OCI-LY3 (cell line): ENCODE measurements at regions not wholly inside any gene's neighbourhood (a gene's known extent, or its start where the extent isn't known, plus 50 kb on each side); places are given as distances from the start of the nearest gene placed in this dataset.

Source experiments
- H2AFZ ChIP-seq: fragments of 200-600, 300-600 bp; shearing (Covaris generic); 2 replicates; pipeline ENCODE4 v1.6.0; 2014; ENCODE audit warnings: antibody characterized with exemption, low read depth, low read length
- H3K27ac ChIP-seq: fragments of 200-600, 300-600 bp; sonication (generic); 2 replicates; pipeline ENCODE4 v1.5.1; 2014; ENCODE audit warnings: mild to moderate bottlenecking, low read length, moderate library complexity, mixed read lengths
- H3K27me3 ChIP-seq: fragments of 200-600, 300-600 bp; sonication (generic); 2 replicates; pipeline ENCODE4 v1.6.1; 2014; ENCODE audit warnings: low read depth, low read length, mixed read lengths
- H3K36me3 ChIP-seq: fragments of 200-600, 300-600 bp; sonication (generic); replicated peaks from 2 replicates; pipeline ENCODE3; 2014; ENCODE audit warnings: low read depth, low read length, mixed read lengths
- H3K4me1 ChIP-seq: fragments of 300-600, 200-600 bp; sonication (generic); 2 replicates; pipeline ENCODE4 v1.6.1; 2014; ENCODE audit warnings: low read length, mixed read lengths
- H3K4me2 ChIP-seq: fragments of 200-600, 300-600 bp; sonication (generic); 2 replicates; pipeline ENCODE4 v1.6.1; 2014; ENCODE audit warnings: low read length, mixed read lengths
- H3K4me3 ChIP-seq: fragments of 300-600, 200-600 bp; sonication (generic); 2 replicates; pipeline ENCODE4 v1.5.1; 2014; ENCODE audit warnings: antibody characterized with exemption, mild to moderate bottlenecking, low read length, moderate library complexity
- H3K79me2 ChIP-seq: fragments of 300-600, 200-600 bp; shearing (Covaris generic); 2 replicates; pipeline ENCODE4 v1.6.1; 2014; ENCODE audit warnings: mild to moderate bottlenecking, low read length, mixed read lengths
- H3K9ac ChIP-seq: fragments of 300-600, 200-600 bp; shearing (Covaris generic); 2 replicates; pipeline ENCODE4 v1.6.0; 2014; ENCODE audit warnings: mild to moderate bottlenecking, low read length, moderate library complexity
- H3K9me3 ChIP-seq: fragments of 200-600, 300-600 bp; shearing (Covaris generic); 2 replicates; pipeline ENCODE4 v1.6.1; 2014; ENCODE audit warnings: low read length, mixed read lengths; ENCODE audit not compliant: insufficient read depth
- H4K20me1 ChIP-seq: fragments of 200-600, 300-600 bp; sonication (generic); 2 replicates; pipeline ENCODE4 v1.6.1; 2016; ENCODE audit warnings: low read length, mixed read lengths; ENCODE audit not compliant: insufficient read depth
- EZH2phosphoT487 ChIP-seq: fragments of 200-600 bp; shearing (Covaris generic); IDR thresholded peaks from 2 replicates; pipeline ENCODE4 v1.6.1; 2018; ENCODE audit warnings: antibody characterized with exemption, mixed run types, low read depth
- TF ChIP-seq, protein P1 (sequence below): fragments of 200-600, 300-600 bp; sonication (generic); IDR thresholded peaks from 2 replicates; pipeline ENCODE4 v1.5.1; 2014; ENCODE audit warnings: antibody characterized with exemption, low read length, low read depth

- H2AFZ ChIP-seq: no peak overlapping the region
- H3K27me3 ChIP-seq: no peaks in the 10 kb centered on the region; the same call in 1 of the 2 replicates
- no peak overlapping the region for H3K4me2 ChIP-seq
- no peak overlapping the region for H3K4me3 ChIP-seq
- no peak overlapping the region for H3K9ac ChIP-seq
- H4K20me1 ChIP-seq: no peaks in the 10 kb centered on the region
- no peak overlapping the region for H3K27ac ChIP-seq
- TF ChIP-seq EZH2phosphoT487: no peak
- H3K79me2 ChIP-seq: no peaks in the 10 kb centered on the region
- H3K4me1 ChIP-seq: no peaks in the 10 kb centered on the region
- H3K9me3 ChIP-seq: no peaks in the 10 kb centered on the region
- no peaks in the 10 kb centered on the region for H3K36me3 ChIP-seq
Measured at GRCh38 chr5:60195551-60195950, 302.0 kb upstream of the PDE4D start.

DNA sequence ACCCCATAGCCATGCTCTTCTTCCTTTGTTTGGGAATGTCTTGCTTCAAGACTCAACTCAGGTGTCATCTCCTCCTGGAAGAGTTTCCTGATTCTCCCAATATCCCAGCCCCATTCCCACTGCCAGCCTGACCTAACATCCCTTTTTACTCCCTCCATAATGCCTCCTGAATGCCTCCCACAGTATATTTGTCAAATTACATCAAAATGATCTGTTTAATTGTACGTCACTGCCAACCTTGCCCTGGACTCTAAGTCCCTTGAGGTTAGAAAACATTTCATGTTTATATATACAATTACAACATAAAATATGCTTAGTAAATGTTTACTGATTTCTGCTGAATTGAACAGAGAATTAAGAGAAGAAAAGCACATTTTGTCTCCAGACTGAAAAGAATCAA, 301.6 kb upstream of the PDE4D start:
- H4K20me1 ChIP-seq: no peaks in the 10 kb centered on the region
- H3K36me3 ChIP-seq: no peaks in the 10 kb centered on the region
- TF ChIP-seq, protein P1, sequence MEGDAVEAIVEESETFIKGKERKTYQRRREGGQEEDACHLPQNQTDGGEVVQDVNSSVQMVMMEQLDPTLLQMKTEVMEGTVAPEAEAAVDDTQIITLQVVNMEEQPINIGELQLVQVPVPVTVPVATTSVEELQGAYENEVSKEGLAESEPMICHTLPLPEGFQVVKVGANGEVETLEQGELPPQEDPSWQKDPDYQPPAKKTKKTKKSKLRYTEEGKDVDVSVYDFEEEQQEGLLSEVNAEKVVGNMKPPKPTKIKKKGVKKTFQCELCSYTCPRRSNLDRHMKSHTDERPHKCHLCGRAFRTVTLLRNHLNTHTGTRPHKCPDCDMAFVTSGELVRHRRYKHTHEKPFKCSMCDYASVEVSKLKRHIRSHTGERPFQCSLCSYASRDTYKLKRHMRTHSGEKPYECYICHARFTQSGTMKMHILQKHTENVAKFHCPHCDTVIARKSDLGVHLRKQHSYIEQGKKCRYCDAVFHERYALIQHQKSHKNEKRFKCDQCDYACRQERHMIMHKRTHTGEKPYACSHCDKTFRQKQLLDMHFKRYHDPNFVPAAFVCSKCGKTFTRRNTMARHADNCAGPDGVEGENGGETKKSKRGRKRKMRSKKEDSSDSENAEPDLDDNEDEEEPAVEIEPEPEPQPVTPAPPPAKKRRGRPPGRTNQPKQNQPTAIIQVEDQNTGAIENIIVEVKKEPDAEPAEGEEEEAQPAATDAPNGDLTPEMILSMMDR: no peak
- TF ChIP-seq EZH2phosphoT487: no peak
- no peak overlapping the region for H3K4me2 ChIP-seq
- no peaks in the 10 kb centered on the region; the same call in 1 of the 2 replicates for H3K27me3 ChIP-seq
- no peak overlapping the region for H3K4me3 ChIP-seq
- H3K79me2 ChIP-seq: no peaks in the 10 kb centered on the region
- no peak overlapping the region for H2AFZ ChIP-seq
- H3K4me1 ChIP-seq: no peaks in the 10 kb centered on the region
- no peak overlapping the region for H3K27ac ChIP-seq
- no peaks in the 10 kb centered on the region for H3K9me3 ChIP-seq
- H3K9ac ChIP-seq: no peak overlapping the region

- Histone ChIP-seq H4K20me1 (no peaks in the 10 kb centered on the region), H3K79me2 (no peaks in the 10 kb centered on the region), H3K9ac (no peak overlapping the region), H3K27ac (no peak overlapping the region), H3K4me2 (no peak overlapping the region), H3K4me3 (no peak overlapping the region), H2AFZ (no peak overlapping the region), H3K9me3 (no peaks in the 10 kb centered on the region), H3K36me3 (no peaks in the 10 kb centered on the region), H3K4me1 (peaks cover 7% of the 10 kb centered on the region), H3K27me3 (no peaks in the 10 kb centered on the region)
- no peak for TF ChIP-seq EZH2phosphoT487
- TF ChIP-seq, protein P1: no peak
Measured at GRCh38 chr5:60185231-60186099, 291.9 kb upstream of the PDE4D start.

DNA sequence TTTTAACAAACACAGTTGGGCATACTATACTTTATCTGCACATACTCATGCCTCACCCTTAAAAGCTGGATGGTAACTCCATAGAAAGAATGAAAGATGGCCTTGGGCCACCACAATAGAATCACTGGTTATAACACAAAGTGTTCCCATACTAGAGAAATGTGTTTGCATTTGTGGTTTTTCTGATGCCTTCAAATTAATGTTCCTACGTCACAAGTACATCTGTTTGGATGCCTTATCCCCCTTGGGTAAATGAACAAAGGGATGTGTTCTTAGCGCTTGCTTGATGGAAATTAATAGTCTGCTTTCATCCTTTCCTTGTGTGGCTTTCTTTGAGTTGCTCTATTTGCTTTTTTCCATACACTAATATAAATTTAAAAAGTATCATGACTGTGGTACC, 291.1 kb upstream of the PDE4D start:
- no peaks in the 10 kb centered on the region for H3K36me3 ChIP-seq
- H3K9me3 ChIP-seq: no peaks in the 10 kb centered on the region
- H2AFZ ChIP-seq: no peak overlapping the region
- H3K9ac ChIP-seq: no peak overlapping the region
- no peak overlapping the region for H3K4me2 ChIP-seq
- peaks cover 7% of the 10 kb centered on the region for H3K4me1 ChIP-seq
- no peaks in the 10 kb centered on the region for H4K20me1 ChIP-seq
- no peak for TF ChIP-seq EZH2phosphoT487
- TF ChIP-seq, protein P1: no peak
- H3K27ac ChIP-seq: no peak overlapping the region
- H3K27me3 ChIP-seq: no peaks in the 10 kb centered on the region
- H3K79me2 ChIP-seq: no peaks in the 10 kb centered on the region
- no peak overlapping the region for H3K4me3 ChIP-seq
